ENCODE measurements at regions not wholly inside any gene's neighbourhood (a gene's known extent, or its start where the extent isn't known, plus 50 kb on each side); places are given as distances from the start of the nearest gene placed in this dataset.

DNA sequence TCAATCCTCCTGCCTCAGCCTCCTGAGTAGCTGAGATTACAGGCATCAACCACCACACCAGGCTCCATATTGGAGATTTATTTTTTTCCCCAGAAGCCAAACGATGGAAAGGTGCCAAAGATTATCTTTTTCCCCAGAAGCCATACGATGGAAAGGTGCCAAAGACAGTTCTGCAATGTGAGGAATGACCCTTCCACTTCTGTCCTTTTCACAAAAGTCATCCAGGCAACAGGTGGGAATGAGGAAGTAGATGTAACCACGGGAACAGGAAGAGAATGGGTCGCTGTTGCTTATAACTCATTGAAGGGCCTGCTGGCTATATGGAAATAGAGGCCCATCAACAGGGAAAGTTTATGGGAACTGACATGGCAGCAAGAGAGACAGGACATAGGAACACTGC, 233.7 kb upstream of the MSX2 start:
- TF ChIP-seq, protein P1, sequence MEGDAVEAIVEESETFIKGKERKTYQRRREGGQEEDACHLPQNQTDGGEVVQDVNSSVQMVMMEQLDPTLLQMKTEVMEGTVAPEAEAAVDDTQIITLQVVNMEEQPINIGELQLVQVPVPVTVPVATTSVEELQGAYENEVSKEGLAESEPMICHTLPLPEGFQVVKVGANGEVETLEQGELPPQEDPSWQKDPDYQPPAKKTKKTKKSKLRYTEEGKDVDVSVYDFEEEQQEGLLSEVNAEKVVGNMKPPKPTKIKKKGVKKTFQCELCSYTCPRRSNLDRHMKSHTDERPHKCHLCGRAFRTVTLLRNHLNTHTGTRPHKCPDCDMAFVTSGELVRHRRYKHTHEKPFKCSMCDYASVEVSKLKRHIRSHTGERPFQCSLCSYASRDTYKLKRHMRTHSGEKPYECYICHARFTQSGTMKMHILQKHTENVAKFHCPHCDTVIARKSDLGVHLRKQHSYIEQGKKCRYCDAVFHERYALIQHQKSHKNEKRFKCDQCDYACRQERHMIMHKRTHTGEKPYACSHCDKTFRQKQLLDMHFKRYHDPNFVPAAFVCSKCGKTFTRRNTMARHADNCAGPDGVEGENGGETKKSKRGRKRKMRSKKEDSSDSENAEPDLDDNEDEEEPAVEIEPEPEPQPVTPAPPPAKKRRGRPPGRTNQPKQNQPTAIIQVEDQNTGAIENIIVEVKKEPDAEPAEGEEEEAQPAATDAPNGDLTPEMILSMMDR (IDR thresholded peaks at IDR 0.05 in 2 of 3, conservative IDR thresholded peaks at IDR 0.05 in 1 of 3; ENCODE audit: borderline replicate concordance in 1 of 3, insufficient read depth in 1 of 3, low read depth in 2 of 3, low read length in 2 of 3): no peak
- TF ChIP-seq, protein P2, sequence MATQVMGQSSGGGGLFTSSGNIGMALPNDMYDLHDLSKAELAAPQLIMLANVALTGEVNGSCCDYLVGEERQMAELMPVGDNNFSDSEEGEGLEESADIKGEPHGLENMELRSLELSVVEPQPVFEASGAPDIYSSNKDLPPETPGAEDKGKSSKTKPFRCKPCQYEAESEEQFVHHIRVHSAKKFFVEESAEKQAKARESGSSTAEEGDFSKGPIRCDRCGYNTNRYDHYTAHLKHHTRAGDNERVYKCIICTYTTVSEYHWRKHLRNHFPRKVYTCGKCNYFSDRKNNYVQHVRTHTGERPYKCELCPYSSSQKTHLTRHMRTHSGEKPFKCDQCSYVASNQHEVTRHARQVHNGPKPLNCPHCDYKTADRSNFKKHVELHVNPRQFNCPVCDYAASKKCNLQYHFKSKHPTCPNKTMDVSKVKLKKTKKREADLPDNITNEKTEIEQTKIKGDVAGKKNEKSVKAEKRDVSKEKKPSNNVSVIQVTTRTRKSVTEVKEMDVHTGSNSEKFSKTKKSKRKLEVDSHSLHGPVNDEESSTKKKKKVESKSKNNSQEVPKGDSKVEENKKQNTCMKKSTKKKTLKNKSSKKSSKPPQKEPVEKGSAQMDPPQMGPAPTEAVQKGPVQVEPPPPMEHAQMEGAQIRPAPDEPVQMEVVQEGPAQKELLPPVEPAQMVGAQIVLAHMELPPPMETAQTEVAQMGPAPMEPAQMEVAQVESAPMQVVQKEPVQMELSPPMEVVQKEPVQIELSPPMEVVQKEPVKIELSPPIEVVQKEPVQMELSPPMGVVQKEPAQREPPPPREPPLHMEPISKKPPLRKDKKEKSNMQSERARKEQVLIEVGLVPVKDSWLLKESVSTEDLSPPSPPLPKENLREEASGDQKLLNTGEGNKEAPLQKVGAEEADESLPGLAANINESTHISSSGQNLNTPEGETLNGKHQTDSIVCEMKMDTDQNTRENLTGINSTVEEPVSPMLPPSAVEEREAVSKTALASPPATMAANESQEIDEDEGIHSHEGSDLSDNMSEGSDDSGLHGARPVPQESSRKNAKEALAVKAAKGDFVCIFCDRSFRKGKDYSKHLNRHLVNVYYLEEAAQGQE (IDR thresholded peaks at IDR 0.05; ENCODE audit: low read depth): no peak
- TF ChIP-seq EZH2 (IDR thresholded peaks at IDR 0.05): no peak

Measured in HCT116 (cell line).